GM23338 (cell line): ENCODE measurements at regions not wholly inside any gene's neighbourhood (a gene's known extent, or its start where the extent isn't known, plus 50 kb on each side); places are given as distances from the start of the nearest gene placed in this dataset.
"Not testable (repeated sequence)": the region's sequence is repeated elsewhere in the genome, so short reads cannot be mapped to it uniquely, and the experiment has no call there.

Experiments used
- ATAC-seq: fragments of 200-7000 bp; cut with Tn5 transposase; 3 replicates; pipeline ENCODE4 v1.9.1; 2020
- DNase-seq: peaks from one replicate; pipeline ENCODE4 v3.0.0-alpha.2; 2015; ENCODE audit warnings: low spot score
- H2AFZ ChIP-seq: fragments of 200-600 bp; sonication (generic); 2 replicates; pipeline ENCODE4 v1.8.0; 2016; ENCODE audit warnings: antibody characterized with exemption, mild to moderate bottlenecking, moderate library complexity
- H3F3A ChIP-seq: fragments of 200-600 bp; sonication (generic); replicated peaks from 2 replicates; pipeline ENCODE4 v1.8.0; 2017; ENCODE audit warnings: antibody characterized with exemption, mixed run types, low read depth
- H3K27ac ChIP-seq: fragments of 200-600 bp; sonication (generic); 2 replicates; pipeline ENCODE4 v1.6.1; 2016; ENCODE audit warnings: low read depth
- H3K27me3 ChIP-seq: fragments of 200-600 bp; sonication (generic); 2 replicates; pipeline ENCODE4 v1.8.0; 2016; ENCODE audit warnings: mild to moderate bottlenecking, mixed run types, moderate library complexity; ENCODE audit not compliant: insufficient read depth
- H3K36me3 ChIP-seq: fragments of 200-600 bp; sonication (generic); 2 replicates; pipeline ENCODE4 v1.8.0; 2016; ENCODE audit warnings: mild to moderate bottlenecking; ENCODE audit not compliant: insufficient read depth
- H3K4me1 ChIP-seq: fragments of 200-600 bp; sonication (generic); 2 replicates; pipeline ENCODE4 v1.8.0; 2016; ENCODE audit warnings: mild to moderate bottlenecking, moderate library complexity; ENCODE audit not compliant: insufficient read depth
- H3K4me2 ChIP-seq: fragments of 200-600 bp; sonication (generic); 2 replicates; pipeline ENCODE4 v1.7.1; 2017; ENCODE audit warnings: mixed run types
- H3K4me3 ChIP-seq: fragments of 200-600 bp; sonication (generic); 2 replicates; pipeline ENCODE4 v1.6.1; 2016; ENCODE audit warnings: mixed run types
- H3K79me2 ChIP-seq: fragments of 200-600 bp; sonication (generic); replicated peaks from 2 replicates; pipeline ENCODE4 v1.8.0; 2017; ENCODE audit warnings: mild to moderate bottlenecking; ENCODE audit not compliant: insufficient read depth
- H3K9me2 ChIP-seq: fragments of 200-600 bp; sonication (generic); 2 replicates; pipeline ENCODE4 v1.8.0; 2017; ENCODE audit not compliant: insufficient read depth
- H4K20me1 ChIP-seq: fragments of 200-600 bp; sonication (generic); replicated peaks from 2 replicates; pipeline ENCODE4 v1.8.0; 2017; ENCODE audit warnings: mild to moderate bottlenecking; ENCODE audit not compliant: insufficient read depth
- H3K27ac Mint-ChIP-seq: 2 replicates; pipeline ENCODE4 v1.8.0; 2020; ENCODE audit warnings: inconsistent platforms, mild to moderate bottlenecking, moderate library complexity, mixed read lengths
- H3K27me3 Mint-ChIP-seq: 3 replicates; pipeline ENCODE4 v1.8.0; 2022; ENCODE audit warnings: low read depth, mild to moderate bottlenecking, moderate library complexity, mixed read lengths, inconsistent platforms; ENCODE audit not compliant: insufficient read depth, poor library complexity
- H3K36me3 Mint-ChIP-seq: 3 replicates; pipeline ENCODE4 v1.8.0; 2021; ENCODE audit warnings: low read depth, mild to moderate bottlenecking, inconsistent platforms, moderate library complexity, mixed read lengths
- H3K4me1 Mint-ChIP-seq: 3 replicates; pipeline ENCODE4 v1.8.0; 2020; ENCODE audit warnings: mild to moderate bottlenecking, inconsistent platforms, mixed read lengths
- H3K4me3 Mint-ChIP-seq: 3 replicates; pipeline ENCODE4 v1.8.0; 2021; ENCODE audit warnings: moderate library complexity, mild to moderate bottlenecking, inconsistent platforms, mixed read lengths
- H3K9me3 Mint-ChIP-seq: 3 replicates; pipeline ENCODE4 v1.8.0; 2020; ENCODE audit warnings: moderate library complexity, mild to moderate bottlenecking, inconsistent platforms, mixed read lengths
- CREB1 ChIP-seq: fragments of 250-450 bp; sonication (Bioruptor Pico); IDR thresholded peaks from 2 replicates; pipeline ENCODE4 v1.5.0; 2020; ENCODE audit warnings: low read depth, mild to moderate bottlenecking, moderate library complexity
- EZH2 ChIP-seq: fragments of 200-600 bp; sonication (generic); IDR thresholded peaks from one replicate; pipeline ENCODE4 v1.8.0; 2017; ENCODE audit warnings: antibody characterized with exemption, mild to moderate bottlenecking, low read depth; ENCODE audit not compliant: unreplicated experiment
- NANOG ChIP-seq: IDR thresholded peaks from 2 replicates; pipeline ENCODE4 v1.6.1; 2016; ENCODE audit warnings: antibody characterized with exemption, borderline replicate concordance
- STAT1 ChIP-seq: IDR thresholded peaks from one replicate; pipeline ENCODE4 v1.6.1; 2016; ENCODE audit warnings: antibody characterized with exemption; ENCODE audit not compliant: unreplicated experiment
- ZNF114 ChIP-seq: fragments of 250-450 bp; sonication (Bioruptor Pico); IDR thresholded peaks from 2 replicates; pipeline ENCODE4 v1.5.0; 2020; ENCODE audit warnings: mild to moderate bottlenecking, moderate library complexity
- ZNF462 ChIP-seq: fragments of 250-450 bp; sonication (Bioruptor Pico); IDR thresholded peaks from 2 replicates; pipeline ENCODE4 v1.5.0; 2020; ENCODE audit warnings: mild to moderate bottlenecking, moderate library complexity

- H3K4me3 Mint-ChIP-seq: no peak overlapping the region
- Histone ChIP-seq H3F3A (no peaks in the 10 kb centered on the region), H3K9me2 (no peaks in the 10 kb centered on the region), H2AFZ (no peak overlapping the region), H3K79me2 (no peaks in the 10 kb centered on the region), H4K20me1 (no peaks in the 10 kb centered on the region), H3K27ac (no peak overlapping the region), H3K27me3 (no peaks in the 10 kb centered on the region), H3K36me3 (no peaks in the 10 kb centered on the region), H3K4me3 (no peak overlapping the region), H3K4me1 (no peaks in the 10 kb centered on the region), H3K4me2 (no peak overlapping the region)
- peaks cover 71% of the 10 kb centered on the region for H3K9me3 Mint-ChIP-seq
- H3K27ac Mint-ChIP-seq: no peak overlapping the region
- TF ChIP-seq NANOG: no peak
- no peak for TF ChIP-seq ZNF462 (CRISPR knock-in tag)
- TF ChIP-seq ZNF114 (CRISPR knock-in tag): no peak
- no peak for TF ChIP-seq STAT1
- no peak for TF ChIP-seq CREB1 (CRISPR knock-in tag)
- TF ChIP-seq EZH2: no peak
- H3K36me3 Mint-ChIP-seq: peaks cover 65% of the 10 kb centered on the region
- no peaks in the 10 kb centered on the region for H3K4me1 Mint-ChIP-seq
- ATAC-seq: no peak
- peaks cover 26% of the 10 kb centered on the region for H3K27me3 Mint-ChIP-seq
- no peak for DNase-seq
Observed at GRCh38 chr22:11066458-11067285, 4461.3 kb upstream of the OR11H1 start.

- H3K36me3 ChIP-seq, H3K27ac ChIP-seq, H3K4me3 ChIP-seq, H3K9me2 ChIP-seq, H3K27me3 ChIP-seq, H4K20me1 ChIP-seq, H3K4me3 Mint-ChIP-seq, H3F3A ChIP-seq, H3K4me1 Mint-ChIP-seq, DNase-seq, H3K4me1 ChIP-seq, H3K27ac Mint-ChIP-seq, H3K79me2 ChIP-seq, H2AFZ ChIP-seq, H3K4me2 ChIP-seq, ATAC-seq: not testable (repeated sequence)
- Mint-ChIP-seq H3K27me3 (peaks cover 26% of the 10 kb centered on the region), H3K36me3 (peaks cover 61% of the 10 kb centered on the region), H3K9me3 (peaks cover 64% of the 10 kb centered on the region)
Observed at GRCh38 chr22:11067286-11067871, 4460.6 kb upstream of the OR11H1 start.

GRCh38 chr22:11067937-11068336, 4460.1 kb upstream of the OR11H1 start:
- H3F3A ChIP-seq, H4K20me1 ChIP-seq: not testable (repeated sequence)

More at GRCh38 chr22:11067937-11068336, 4460.1 kb upstream of the OR11H1 start:
- not testable (repeated sequence) for H3K27ac Mint-ChIP-seq, H3K27me3 ChIP-seq, H3K4me3 Mint-ChIP-seq, H3K4me3 ChIP-seq, H3K4me1 ChIP-seq, H3K27ac ChIP-seq, H3K9me2 ChIP-seq, ATAC-seq, H3K4me2 ChIP-seq, H2AFZ ChIP-seq, DNase-seq, H3K4me1 Mint-ChIP-seq, H3K79me2 ChIP-seq, H3K36me3 ChIP-seq
- H3K9me3 Mint-ChIP-seq: peaks cover 58% of the 10 kb centered on the region
- H3K36me3 Mint-ChIP-seq: peaks cover 56% of the 10 kb centered on the region
- H3K27me3 Mint-ChIP-seq: peaks cover 26% of the 10 kb centered on the region
